OCI-LY7 (cell line): ENCODE measurements at regions not wholly inside any gene's neighbourhood (a gene's known extent, or its start where the extent isn't known, plus 50 kb on each side); places are given as distances from the start of the nearest gene placed in this dataset.

Source experiments
- EZH2phosphoT487 ChIP-seq: fragments of 200-600 bp; sonication (generic); IDR thresholded peaks from 2 replicates; pipeline ENCODE4 v1.6.1; 2018; ENCODE audit warnings: low read depth, borderline replicate concordance, mild to moderate bottlenecking, mixed run types, antibody characterized with exemption, low read length, moderate library complexity, mixed read lengths
- TF ChIP-seq, protein P1 (sequence below): fragments of 200-600 bp; sonication (generic); conservative IDR thresholded peaks from 2 replicates; pipeline ENCODE4 v1.5.1; 2014; ENCODE audit warnings: mild to moderate bottlenecking, antibody characterized with exemption, low read length, moderate library complexity, mixed read lengths

GRCh38 chr7:142375710-142376313 lies 118.0 kb upstream of the PRSS58 start:
- TF ChIP-seq, protein P1, sequence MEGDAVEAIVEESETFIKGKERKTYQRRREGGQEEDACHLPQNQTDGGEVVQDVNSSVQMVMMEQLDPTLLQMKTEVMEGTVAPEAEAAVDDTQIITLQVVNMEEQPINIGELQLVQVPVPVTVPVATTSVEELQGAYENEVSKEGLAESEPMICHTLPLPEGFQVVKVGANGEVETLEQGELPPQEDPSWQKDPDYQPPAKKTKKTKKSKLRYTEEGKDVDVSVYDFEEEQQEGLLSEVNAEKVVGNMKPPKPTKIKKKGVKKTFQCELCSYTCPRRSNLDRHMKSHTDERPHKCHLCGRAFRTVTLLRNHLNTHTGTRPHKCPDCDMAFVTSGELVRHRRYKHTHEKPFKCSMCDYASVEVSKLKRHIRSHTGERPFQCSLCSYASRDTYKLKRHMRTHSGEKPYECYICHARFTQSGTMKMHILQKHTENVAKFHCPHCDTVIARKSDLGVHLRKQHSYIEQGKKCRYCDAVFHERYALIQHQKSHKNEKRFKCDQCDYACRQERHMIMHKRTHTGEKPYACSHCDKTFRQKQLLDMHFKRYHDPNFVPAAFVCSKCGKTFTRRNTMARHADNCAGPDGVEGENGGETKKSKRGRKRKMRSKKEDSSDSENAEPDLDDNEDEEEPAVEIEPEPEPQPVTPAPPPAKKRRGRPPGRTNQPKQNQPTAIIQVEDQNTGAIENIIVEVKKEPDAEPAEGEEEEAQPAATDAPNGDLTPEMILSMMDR, result peak; percentile 38; the same call in 1 of the 2 replicates
- TF ChIP-seq EZH2phosphoT487, result no peak
